Lung (tissue), 11 donors: ENCODE measurements at regions not wholly inside any gene's neighbourhood (a gene's known extent, or its start where the extent isn't known, plus 50 kb on each side); places are given as distances from the start of the nearest gene placed in this dataset.

Experiments used
- ATAC-seq: fragments of 200-7000 bp; cut with Tn5 transposase; one replicate; pipeline ENCODE4 v1.9.1; 2020; ENCODE audit warnings: moderate number of reproducible peaks; ENCODE audit not compliant: insufficient read depth, low FRiP score
- DNase-seq, 3 donors: peaks; one replicate each; pipeline ENCODE4 v3.0.0-alpha.2; 2013 to 2017
- H3K27ac ChIP-seq, 2 donors: one replicate each; pipeline ENCODE4 v1.5.1; 2013; ENCODE audit warnings: mild to moderate bottlenecking in 2 of 2, moderate library complexity in 2 of 2, control low read depth in 1 of 2, inconsistent platforms in 1 of 2, low read depth in 1 of 2, low read length in 1 of 2
- H3K27me3 ChIP-seq, 3 donors: one replicate each; pipeline ENCODE4 v1.5.1; 2013; ENCODE audit warnings: low read length in 2 of 3; ENCODE audit not compliant: control insufficient read depth in 3 of 3, insufficient read depth in 3 of 3
- H3K36me3 ChIP-seq, 4 donors: one replicate each; pipeline ENCODE4 v1.5.1; 2013; ENCODE audit warnings: low read length in 4 of 4, mild to moderate bottlenecking in 1 of 4, moderate library complexity in 1 of 4; ENCODE audit not compliant: control insufficient read depth in 4 of 4, insufficient read depth in 4 of 4
- H3K4me1 ChIP-seq, 5 donors: one replicate each; pipeline ENCODE4 v1.5.1; 2013; ENCODE audit warnings: low read length in 5 of 5, mild to moderate bottlenecking in 2 of 5, moderate library complexity in 1 of 5; ENCODE audit not compliant: control insufficient read depth in 5 of 5, insufficient read depth in 5 of 5
- H3K4me3 ChIP-seq: one replicate; pipeline ENCODE4 v1.5.1; 2013; ENCODE audit warnings: mild to moderate bottlenecking, control low read depth, moderate library complexity
- H3K9ac ChIP-seq, 2 donors: one replicate each; pipeline ENCODE4 v1.5.1; 2013; ENCODE audit warnings: low read length in 2 of 2, control low read depth in 1 of 2; ENCODE audit not compliant: insufficient read depth in 1 of 2
- H3K9me3 ChIP-seq, 4 donors: one replicate each; pipeline ENCODE4 v1.5.1; 2013; ENCODE audit warnings: low read length in 3 of 4, mild to moderate bottlenecking in 1 of 4, moderate library complexity in 1 of 4; ENCODE audit not compliant: control insufficient read depth in 4 of 4, insufficient read depth in 3 of 4
- WGBS, 2 donors: extraction: QIAGEN DNeasy Blood & Tissue Kit; methylation state at CpG; one replicate each; pipeline ENCODE4 v1.1.7; 2013; 5-methylcytosine and 5-hydroxymethylcytosine counted together
- TF ChIP-seq, protein P1 (sequence below): IDR thresholded peaks from 2 replicates; pipeline ENCODE4 v1.5.1; 2012; ENCODE audit warnings: mild to moderate bottlenecking; ENCODE audit errors: control extremely low read depth, extremely low read depth
- donor health status: control.
- donor health status: control.
- donor health status: Bipolar disorder and iron deficiency.
- donor health status: healthy.
- donor health status: DM: yes; HTN: yes; CAD: no.

DNA sequence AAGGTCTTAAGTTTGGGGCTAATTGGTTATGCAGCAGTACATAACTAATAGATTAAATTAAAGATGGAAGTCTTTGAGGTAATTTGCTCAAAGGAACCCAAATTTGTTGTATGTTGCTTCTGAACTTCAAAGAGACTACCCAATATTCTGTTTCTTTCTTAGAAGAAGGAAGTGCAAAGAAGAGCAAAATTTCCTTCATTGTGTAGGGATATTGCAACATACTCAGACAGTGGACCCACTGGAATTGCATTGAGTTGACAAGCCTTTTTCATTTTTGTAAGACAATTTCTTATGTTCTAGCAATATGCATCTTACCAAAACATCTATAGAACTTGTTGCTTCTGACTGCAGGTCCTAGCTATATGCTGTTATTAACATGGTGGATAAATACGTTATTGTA, 527.8 kb downstream of the SH2D4B start:
- no peaks in the 10 kb centered on the region for H3K27me3 ChIP-seq
- whole genome bisulfite sequencing, 2 donors, result 72 to 95% methylated on average over 1 of the region's 1 CpG
- no peak for ATAC-seq
- no peaks in the 10 kb centered on the region for H3K36me3 ChIP-seq
- no peak for DNase-seq
- no peak overlapping the region for H3K4me3 ChIP-seq
- no peaks in the 10 kb centered on the region for H3K4me1 ChIP-seq
- no peak overlapping the region for H3K9ac ChIP-seq
- H3K27ac ChIP-seq, result no peak overlapping the region
- TF ChIP-seq, protein P1, sequence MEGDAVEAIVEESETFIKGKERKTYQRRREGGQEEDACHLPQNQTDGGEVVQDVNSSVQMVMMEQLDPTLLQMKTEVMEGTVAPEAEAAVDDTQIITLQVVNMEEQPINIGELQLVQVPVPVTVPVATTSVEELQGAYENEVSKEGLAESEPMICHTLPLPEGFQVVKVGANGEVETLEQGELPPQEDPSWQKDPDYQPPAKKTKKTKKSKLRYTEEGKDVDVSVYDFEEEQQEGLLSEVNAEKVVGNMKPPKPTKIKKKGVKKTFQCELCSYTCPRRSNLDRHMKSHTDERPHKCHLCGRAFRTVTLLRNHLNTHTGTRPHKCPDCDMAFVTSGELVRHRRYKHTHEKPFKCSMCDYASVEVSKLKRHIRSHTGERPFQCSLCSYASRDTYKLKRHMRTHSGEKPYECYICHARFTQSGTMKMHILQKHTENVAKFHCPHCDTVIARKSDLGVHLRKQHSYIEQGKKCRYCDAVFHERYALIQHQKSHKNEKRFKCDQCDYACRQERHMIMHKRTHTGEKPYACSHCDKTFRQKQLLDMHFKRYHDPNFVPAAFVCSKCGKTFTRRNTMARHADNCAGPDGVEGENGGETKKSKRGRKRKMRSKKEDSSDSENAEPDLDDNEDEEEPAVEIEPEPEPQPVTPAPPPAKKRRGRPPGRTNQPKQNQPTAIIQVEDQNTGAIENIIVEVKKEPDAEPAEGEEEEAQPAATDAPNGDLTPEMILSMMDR, result no peak
- H3K9me3 ChIP-seq, result no peaks in the 10 kb centered on the region

DNA sequence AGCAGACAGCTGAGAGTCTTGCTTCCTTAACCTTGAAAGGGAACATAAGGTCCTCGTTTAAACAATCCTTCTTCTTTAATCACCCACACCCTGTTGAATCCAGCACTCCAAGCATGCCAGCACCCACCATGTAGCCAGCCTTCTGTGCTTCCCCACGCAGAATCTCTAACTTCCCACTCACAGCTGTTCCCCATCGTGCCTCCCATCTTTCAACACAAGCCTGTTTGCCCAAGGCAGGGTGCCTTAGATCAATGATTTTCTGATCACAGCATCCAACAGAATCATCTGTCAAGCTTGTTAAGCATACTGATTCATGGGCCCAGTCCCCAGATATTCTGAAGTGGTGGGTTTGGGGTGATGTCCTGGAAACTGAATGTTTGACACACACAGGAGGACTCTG, 530.8 kb downstream of the SH2D4B start:
- DNase-seq (no peak), ATAC-seq (no peak)
- no peaks in the 10 kb centered on the region for H3K27me3 ChIP-seq
- H3K36me3 ChIP-seq, result no peaks in the 10 kb centered on the region
- H3K27ac ChIP-seq, result no peak overlapping the region
- H3K4me1 ChIP-seq, result no peaks in the 10 kb centered on the region
- 35 to 38% methylated on average over 3 of the region's 3 CpGs for WGBS, 2 donors
- H3K9ac ChIP-seq, result no peak overlapping the region
- no peaks in the 10 kb centered on the region for H3K9me3 ChIP-seq
- H3K4me3 ChIP-seq, result no peak overlapping the region
- TF ChIP-seq, protein P1, result no peak

DNA sequence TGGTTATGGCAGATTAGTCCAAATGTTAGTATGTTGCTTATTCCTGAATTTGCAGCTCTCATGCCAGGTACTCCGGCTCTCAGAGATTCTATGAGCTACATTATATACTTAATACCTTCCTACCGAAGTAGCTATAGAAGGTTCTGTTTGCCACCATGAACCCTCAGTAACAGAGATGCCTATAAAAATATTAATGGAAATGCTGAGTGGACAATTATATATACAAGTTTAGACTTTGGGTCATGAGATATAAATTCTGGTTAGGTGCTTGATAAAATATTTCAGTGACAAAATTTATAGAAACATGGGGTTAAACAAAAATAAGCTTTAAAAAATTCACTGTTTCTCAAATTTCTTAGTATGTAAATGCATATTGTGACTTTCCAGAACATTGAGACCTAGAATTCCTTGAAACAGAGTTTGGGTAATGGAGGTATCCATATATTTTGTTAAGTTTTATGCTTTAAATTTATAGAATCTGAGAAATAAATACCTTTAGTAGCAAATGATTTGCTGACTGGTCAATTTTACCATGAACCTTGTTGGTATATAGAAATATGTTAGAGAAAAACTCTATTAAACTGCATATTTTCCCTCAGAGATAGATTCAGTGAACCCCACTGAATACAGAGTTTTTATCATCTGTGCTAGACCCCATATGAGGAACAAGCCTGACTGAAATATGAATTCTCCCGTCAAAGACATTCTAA, 533.5 kb downstream of the SH2D4B start:
- H3K4me3 ChIP-seq, result no peak overlapping the region
- DNase-seq, result no peak
- H3K36me3 ChIP-seq, result no peaks in the 10 kb centered on the region
- H3K4me1 ChIP-seq, result no peaks in the 10 kb centered on the region
- WGBS, 2 donors, result 57 to 92% methylated on average over 3 of the region's 3 CpGs
- H3K27me3 ChIP-seq, result no peaks in the 10 kb centered on the region
- H3K9ac ChIP-seq, result no peak overlapping the region
- no peaks in the 10 kb centered on the region for H3K9me3 ChIP-seq
- ATAC-seq, result no peak
- TF ChIP-seq, protein P1, result no peak
- H3K27ac ChIP-seq, result no peak overlapping the region

DNA sequence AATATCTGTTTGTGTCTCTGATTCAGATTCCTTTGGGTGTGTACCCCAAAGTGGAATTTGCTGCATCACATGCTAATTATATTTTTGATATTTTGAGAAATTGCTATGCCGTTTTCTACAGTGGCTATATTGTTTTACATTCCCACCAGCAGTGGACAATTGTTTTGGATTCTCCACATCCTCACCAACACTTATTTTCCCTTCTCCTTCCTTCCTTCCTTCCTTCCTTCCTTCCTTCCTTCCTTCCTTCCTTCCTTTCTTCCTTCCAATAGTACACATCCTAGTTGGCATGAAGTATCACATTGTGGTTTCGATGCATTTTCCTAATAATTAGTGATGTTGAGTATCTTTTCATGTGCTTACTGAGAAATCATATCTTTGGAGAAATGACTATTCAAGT, 535.5 kb downstream of the SH2D4B start:
- Histone ChIP-seq H3K9ac (no peak overlapping the region), H3K4me3 (no peak overlapping the region), H3K27ac (no peak overlapping the region), H3K9me3 (no peaks in the 10 kb centered on the region), H3K4me1 (no peaks in the 10 kb centered on the region), H3K36me3 (no peaks in the 10 kb centered on the region), H3K27me3 (no peaks in the 10 kb centered on the region)
- 81 to 82% methylated on average over 2 of the region's 2 CpGs for WGBS, 2 donors
- DNase-seq (no peak), ATAC-seq (no peak)
- TF ChIP-seq, protein P1, result no peak
